HG02610 (cell line): ENCODE measurements at regions not wholly inside any gene's neighbourhood (a gene's known extent, or its start where the extent isn't known, plus 50 kb on each side); places are given as distances from the start of the nearest gene placed in this dataset.

Experiments used
- ATAC-seq: cut with Tn5 transposase; IDR thresholded peaks from one replicate; pipeline ENCODE4 v1.9.1; 2021; ENCODE audit warnings: mild to moderate bottlenecking, moderate library complexity; ENCODE audit not compliant: unreplicated experiment

- no peak for ATAC-seq
These were observed 682.6 kb upstream of the SALL3 start for GRCh38 chr18:78297048-78297447.

GRCh38 chr18:78303519-78304191 lies 676.0 kb upstream of the SALL3 start:
- ATAC-seq: no peak

- ATAC-seq: no peak
These were observed 675.1 kb upstream of the SALL3 start for GRCh38 chr18:78304192-78305164.

- ATAC-seq: no peak
These were observed 673.8 kb upstream of the SALL3 start for GRCh38 chr18:78305789-78306188.

- no peak for ATAC-seq
These were observed 670.3 kb upstream of the SALL3 start for GRCh38 chr18:78309307-78309706.

GRCh38 chr18:78309924-78310323 lies 669.7 kb upstream of the SALL3 start:
- no peak for ATAC-seq

- no peak for ATAC-seq
These were observed 660.4 kb upstream of the SALL3 start for GRCh38 chr18:78319264-78319663.

GRCh38 chr18:78319961-78320360 lies 659.7 kb upstream of the SALL3 start:
- ATAC-seq: no peak

- ATAC-seq: no peak
These were observed 658.2 kb upstream of the SALL3 start for GRCh38 chr18:78321402-78321801.

GRCh38 chr18:78323453-78324197 lies 656.0 kb upstream of the SALL3 start:
- no peak for ATAC-seq

GRCh38 chr18:78327643-78328042 lies 652.0 kb upstream of the SALL3 start:
- ATAC-seq: no peak

GRCh38 chr18:78330766-78331165 lies 648.9 kb upstream of the SALL3 start:
- ATAC-seq: no peak

GRCh38 chr18:78352910-78353309 lies 626.7 kb upstream of the SALL3 start:
- ATAC-seq: no peak

GRCh38 chr18:78362198-78362597 lies 617.4 kb upstream of the SALL3 start:
- ATAC-seq: no peak

GRCh38 chr18:78363556-78364387 lies 615.8 kb upstream of the SALL3 start:
- ATAC-seq: no peak

- ATAC-seq: no peak
These were observed 615.1 kb upstream of the SALL3 start for GRCh38 chr18:78364388-78364960.

- no peak for ATAC-seq
These were observed 611.6 kb upstream of the SALL3 start for GRCh38 chr18:78367996-78368395.

- ATAC-seq: no peak
These were observed 610.9 kb upstream of the SALL3 start for GRCh38 chr18:78368726-78369125.

GRCh38 chr18:78376046-78376445 lies 603.6 kb upstream of the SALL3 start:
- ATAC-seq: no peak

GRCh38 chr18:78378403-78378802 lies 601.2 kb upstream of the SALL3 start:
- ATAC-seq: no peak
